IPS DF 6.9 (cell line): ENCODE measurements at regions not wholly inside any gene's neighbourhood (a gene's known extent, or its start where the extent isn't known, plus 50 kb on each side); places are given as distances from the start of the nearest gene placed in this dataset.

Experiments
- DNase-seq: peaks from one replicate; pipeline ENCODE4 v3.0.0-alpha.2; 2013; ENCODE audit warnings: low read depth, low spot score
- H3K27ac ChIP-seq: one replicate; pipeline ENCODE4 v1.5.1; 2013; ENCODE audit warnings: low read length, control low read depth
- H3K27me3 ChIP-seq: 2 replicates; pipeline ENCODE4 v1.6.1; 2013; ENCODE audit warnings: mild to moderate bottlenecking, low read length; ENCODE audit not compliant: control insufficient read depth, insufficient read depth
- H3K36me3 ChIP-seq: 2 replicates; pipeline ENCODE4 v1.6.1; 2013; ENCODE audit warnings: low read length; ENCODE audit not compliant: control insufficient read depth, insufficient read depth
- H3K4me1 ChIP-seq: 2 replicates; pipeline ENCODE4 v1.6.1; 2013; ENCODE audit warnings: low read length; ENCODE audit not compliant: control insufficient read depth, insufficient read depth
- H3K4me3 ChIP-seq: 2 replicates; pipeline ENCODE4 v1.5.1; 2013; ENCODE audit warnings: mild to moderate bottlenecking, low read length
- H3K9me3 ChIP-seq: 2 replicates; pipeline ENCODE4 v1.6.1; 2013; ENCODE audit warnings: low read length, inconsistent platforms; ENCODE audit not compliant: control insufficient read depth, insufficient read depth
- WGBS: extraction: QIAGEN DNeasy Blood & Tissue Kit; methylation state at CpG from one replicate; pipeline ENCODE4 v1.1.7; 2013; ENCODE audit warnings: mixed read lengths, missing lambda C conversion rate; ENCODE audit not compliant: insufficient read length, insufficient coverage; 5-methylcytosine and 5-hydroxymethylcytosine counted together

DNA sequence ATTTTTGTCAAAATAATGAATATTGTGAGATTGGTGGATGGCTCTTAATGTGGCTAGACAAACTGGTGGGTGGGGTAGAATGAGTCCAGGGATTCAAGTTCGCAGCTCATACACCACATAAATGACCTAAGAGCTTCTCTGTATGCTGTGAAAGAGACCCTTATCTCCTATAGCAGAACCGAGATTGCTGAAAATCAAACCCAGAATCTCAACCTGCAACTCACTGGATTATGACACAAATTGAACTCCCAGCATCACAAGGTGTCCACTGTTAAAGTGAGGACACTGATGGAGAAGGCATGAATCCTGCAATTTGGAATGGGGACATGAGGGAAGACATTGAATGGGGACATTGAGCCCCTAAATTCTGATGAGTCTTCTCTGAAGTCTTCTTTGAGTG is 51.3 kb upstream of the CNKSR3 start:
- Histone ChIP-seq H3K27me3 (no peaks in the 10 kb centered on the region), H3K4me3 (no peak overlapping the region), H3K9me3 (no peaks in the 10 kb centered on the region), H3K4me1 (no peaks in the 10 kb centered on the region), H3K27ac (no peak overlapping the region), H3K36me3 (no peaks in the 10 kb centered on the region)
- WGBS, result no CpG with 5 or more reads among the region's 2 CpGs
- DNase-seq, result no peak

GRCh38 chr6:154565331-154565730 is 54.8 kb upstream of the CNKSR3 start:
- DNase-seq, result no peak
- no peak overlapping the region for H3K27ac ChIP-seq
- no peaks in the 10 kb centered on the region for H3K27me3 ChIP-seq
- H3K4me3 ChIP-seq, result no peak overlapping the region
- no CpG with 5 or more reads among the region's 5 CpGs for WGBS
- H3K4me1 ChIP-seq, result no peaks in the 10 kb centered on the region
- H3K9me3 ChIP-seq, result no peaks in the 10 kb centered on the region
- H3K36me3 ChIP-seq, result no peaks in the 10 kb centered on the region

DNA sequence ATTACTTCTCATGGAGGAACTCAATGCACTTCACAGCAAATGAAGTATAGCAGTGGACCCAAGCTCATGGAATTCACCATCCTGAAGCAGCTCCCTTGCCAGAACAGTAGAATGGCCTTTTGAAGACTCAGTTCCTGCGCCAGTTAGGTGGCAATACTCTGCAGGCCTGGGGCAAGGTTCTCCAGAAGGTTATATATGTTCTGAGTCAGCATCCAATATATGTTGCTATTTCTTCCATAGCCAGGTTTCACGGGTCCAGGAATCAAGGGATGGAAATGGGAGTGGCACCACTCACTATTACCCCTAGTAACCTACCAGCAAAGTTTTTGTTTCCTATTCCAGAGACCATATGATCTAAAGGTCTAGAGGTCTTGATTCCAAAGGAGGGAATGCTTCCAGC is 56.4 kb upstream of the CNKSR3 start:
- Histone ChIP-seq H3K27ac (no peak overlapping the region), H3K27me3 (no peaks in the 10 kb centered on the region), H3K36me3 (no peaks in the 10 kb centered on the region), H3K4me1 (no peaks in the 10 kb centered on the region), H3K4me3 (no peak overlapping the region), H3K9me3 (no peaks in the 10 kb centered on the region)
- WGBS, result no CpG with 5 or more reads among the region's 2 CpGs
- no peak for DNase-seq

DNA sequence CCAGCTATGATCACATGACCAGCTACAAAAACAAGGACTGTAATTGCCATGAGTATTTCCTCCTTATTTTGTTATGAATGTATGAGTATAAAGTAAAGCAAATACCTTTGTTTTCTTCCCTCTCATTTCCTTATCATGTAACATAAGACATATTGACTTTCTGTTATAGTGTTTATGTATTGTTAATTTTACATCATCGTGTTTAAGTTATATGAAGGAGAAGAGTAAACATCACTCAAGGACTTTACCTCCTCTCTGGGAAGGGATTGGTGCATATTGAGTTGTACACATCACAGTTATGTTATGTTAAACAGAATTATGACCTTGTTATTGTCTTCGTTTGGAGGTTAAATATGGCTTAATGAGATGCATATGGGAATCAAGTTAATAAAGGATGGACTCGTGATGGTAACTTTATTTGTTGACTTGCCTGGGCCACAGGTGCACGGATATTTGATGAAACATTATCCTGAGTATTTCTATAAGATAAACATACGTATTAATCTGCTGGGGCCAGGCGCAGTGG is 57.3 kb upstream of the CNKSR3 start:
- DNase-seq, result no peak
- no peak overlapping the region for H3K4me3 ChIP-seq
- WGBS, result no CpG with 5 or more reads among the region's 6 CpGs

DNA sequence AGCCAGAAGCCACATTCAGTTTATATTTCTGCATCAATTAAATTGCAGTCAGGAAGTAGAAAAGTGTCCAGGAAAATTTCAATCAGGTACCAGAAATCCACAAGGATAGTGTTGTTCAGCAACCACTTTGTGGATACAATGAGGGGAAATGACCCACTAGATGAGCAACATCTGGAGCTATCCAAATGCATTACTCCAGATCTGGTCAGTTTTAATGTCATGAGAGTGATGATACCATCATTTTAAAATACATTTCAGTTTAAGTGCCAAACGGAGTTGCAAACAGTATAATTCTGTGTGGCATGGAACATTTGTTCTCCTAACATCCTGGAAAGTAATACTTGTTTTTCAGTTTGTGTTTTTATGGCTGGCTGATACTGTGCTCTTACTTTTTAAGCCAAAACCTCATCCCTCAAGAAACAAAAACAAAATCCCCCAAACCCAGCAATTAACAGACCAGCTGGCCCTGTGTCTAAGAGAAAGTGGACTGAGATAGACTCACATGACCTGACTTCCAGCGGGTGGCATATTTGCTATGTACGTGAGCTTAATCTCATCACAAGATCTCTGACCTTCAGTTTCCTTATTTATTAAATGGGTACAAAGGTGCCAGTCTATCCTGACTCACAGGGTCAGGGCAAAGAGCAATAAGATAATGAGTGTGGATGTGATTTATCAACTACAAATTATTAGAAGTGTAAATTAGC is 58.8 kb upstream of the CNKSR3 start:
- no peaks in the 10 kb centered on the region for H3K9me3 ChIP-seq
- H3K4me3 ChIP-seq, result no peak overlapping the region
- WGBS, result no CpG with 5 or more reads among the region's 3 CpGs
- H3K36me3 ChIP-seq, result no peaks in the 10 kb centered on the region
- H3K27ac ChIP-seq, result no peak overlapping the region
- no peak for DNase-seq
- H3K27me3 ChIP-seq, result no peaks in the 10 kb centered on the region
- H3K4me1 ChIP-seq, result no peaks in the 10 kb centered on the region

More for the DNA sequence above, 57.3 kb upstream of the CNKSR3 start:
- Histone ChIP-seq H3K36me3 (no peaks in the 10 kb centered on the region), H3K9me3 (no peaks in the 10 kb centered on the region), H3K27me3 (no peaks in the 10 kb centered on the region), H3K27ac (no peak overlapping the region), H3K4me1 (no peaks in the 10 kb centered on the region)

DNA sequence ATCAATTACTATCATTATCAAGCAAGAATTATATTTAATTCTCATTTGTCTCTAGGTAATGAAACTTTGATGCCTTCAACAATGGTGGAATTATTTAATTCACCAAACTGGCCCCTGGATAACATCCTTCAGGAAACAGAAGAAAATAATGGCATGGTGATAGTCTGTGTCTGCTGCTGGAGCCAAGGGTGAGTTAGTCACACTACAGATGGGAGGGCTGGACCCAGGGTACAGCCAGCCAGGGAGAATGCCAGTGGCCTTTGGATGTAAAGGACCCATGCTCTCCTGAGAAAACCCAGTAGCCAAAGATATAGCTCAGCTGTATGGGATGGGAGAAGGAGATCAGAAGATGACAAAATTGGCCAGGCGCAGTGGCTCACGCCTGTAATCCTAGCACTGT is 60.0 kb upstream of the CNKSR3 start:
- H3K4me1 ChIP-seq, result no peaks in the 10 kb centered on the region
- no peaks in the 10 kb centered on the region for H3K36me3 ChIP-seq
- H3K27ac ChIP-seq, result no peak overlapping the region
- no peaks in the 10 kb centered on the region for H3K27me3 ChIP-seq
- H3K4me3 ChIP-seq, result no peak overlapping the region
- H3K9me3 ChIP-seq, result no peaks in the 10 kb centered on the region
- no CpG with 5 or more reads among the region's 2 CpGs for WGBS
- no peak for DNase-seq

DNA sequence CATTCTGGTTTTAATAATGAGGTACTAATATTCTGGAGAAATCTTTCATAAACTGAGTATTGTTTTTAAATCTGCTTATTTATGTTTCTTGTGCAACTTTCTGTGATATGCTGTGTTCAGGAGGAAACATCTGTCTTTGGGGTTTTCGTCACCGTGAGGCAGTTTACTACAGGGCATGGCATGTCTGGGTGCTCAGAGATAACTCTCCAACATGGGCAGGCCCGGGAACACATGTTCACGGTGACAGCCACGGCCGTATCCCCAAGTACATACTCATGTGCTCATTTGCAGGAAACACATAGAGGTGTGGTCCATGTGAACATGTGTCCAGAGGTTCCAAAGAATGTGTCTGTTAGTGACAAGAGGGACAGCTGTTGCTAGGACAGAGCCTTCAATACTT is 62.1 kb upstream of the CNKSR3 start:
- DNase-seq, result no peak
- no peaks in the 10 kb centered on the region for H3K9me3 ChIP-seq
- H3K4me3 ChIP-seq, result no peak overlapping the region
- H3K36me3 ChIP-seq, result no peaks in the 10 kb centered on the region
- no peak overlapping the region for H3K27ac ChIP-seq
- WGBS, result no CpG with 5 or more reads among the region's 6 CpGs
- H3K27me3 ChIP-seq, result no peaks in the 10 kb centered on the region
- H3K4me1 ChIP-seq, result no peaks in the 10 kb centered on the region

DNA sequence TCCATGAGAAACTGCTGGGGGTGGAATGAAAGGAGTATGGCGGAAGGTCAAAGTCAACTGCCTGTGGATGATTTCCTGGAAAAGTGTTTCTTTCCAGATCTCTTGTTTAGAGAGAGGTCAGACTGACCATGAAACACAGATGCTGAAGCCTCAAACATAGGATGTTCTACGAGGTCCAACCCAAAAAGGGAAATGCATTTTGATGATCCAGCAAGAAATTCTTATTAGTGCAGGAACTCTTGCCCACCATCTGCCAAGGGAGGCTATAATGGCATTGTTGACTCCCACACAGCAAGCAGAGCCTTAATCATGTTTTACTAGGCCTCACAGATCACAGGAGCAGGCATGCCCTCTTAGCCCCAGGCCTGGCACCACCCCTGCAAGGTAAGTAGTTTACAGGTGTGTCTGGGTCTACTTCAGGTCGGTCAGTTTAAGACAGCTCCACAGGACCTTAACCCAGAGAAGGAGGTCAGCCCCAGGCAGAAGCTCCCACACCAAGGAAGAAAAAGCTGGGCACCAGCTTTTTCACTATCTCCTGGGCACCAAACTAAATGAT is 67.6 kb upstream of the CNKSR3 start:
- WGBS, result no CpG with 5 or more reads among the region's 3 CpGs
- no peaks in the 10 kb centered on the region for H3K9me3 ChIP-seq
- H3K36me3 ChIP-seq, result no peaks in the 10 kb centered on the region
- H3K27ac ChIP-seq, result no peak overlapping the region
- no peaks in the 10 kb centered on the region for H3K4me1 ChIP-seq
- no peaks in the 10 kb centered on the region for H3K27me3 ChIP-seq
- no peak overlapping the region for H3K4me3 ChIP-seq
- DNase-seq, result no peak

- H3K36me3 ChIP-seq, result no peaks in the 10 kb centered on the region
- WGBS, result no CpG with 5 or more reads among the region's 2 CpGs
- H3K4me1 ChIP-seq, result no peaks in the 10 kb centered on the region
- no peaks in the 10 kb centered on the region for H3K27me3 ChIP-seq
- no peaks in the 10 kb centered on the region for H3K9me3 ChIP-seq
- H3K27ac ChIP-seq, result no peak overlapping the region
- no peak for DNase-seq
- H3K4me3 ChIP-seq, result no peak overlapping the region
Measured at GRCh38 chr6:154579046-154579445, 68.6 kb upstream of the CNKSR3 start.

- Histone ChIP-seq H3K4me1 (no peaks in the 10 kb centered on the region), H3K27ac (no peak overlapping the region), H3K4me3 (no peak overlapping the region), H3K27me3 (no peaks in the 10 kb centered on the region), H3K9me3 (no peaks in the 10 kb centered on the region), H3K36me3 (no peaks in the 10 kb centered on the region)
- no CpG with 5 or more reads among the region's 3 CpGs for WGBS
- no peak for DNase-seq
Measured at GRCh38 chr6:154579485-154579884, 69.0 kb upstream of the CNKSR3 start.
